Type B pancreatic cell (in vitro differentiated cells): ENCODE measurements at regions not wholly inside any gene's neighbourhood (a gene's known extent, or its start where the extent isn't known, plus 50 kb on each side); places are given as distances from the start of the nearest gene placed in this dataset.

ENCODE experiments used
- DNase-seq: peaks from one replicate; pipeline ENCODE4 v3.0.0; 2021; ENCODE audit warnings: mixed read lengths; ENCODE audit not compliant: unreplicated experiment; ENCODE audit errors: extremely low spot score
- H3K27ac Mint-ChIP-seq: 2 replicates; pipeline ENCODE4 v1.8.0; 2021; ENCODE audit warnings: mild to moderate bottlenecking, mixed read lengths
- H3K27me3 Mint-ChIP-seq: 2 replicates; pipeline ENCODE4 v1.8.0; 2021; ENCODE audit warnings: mixed read lengths
- H3K36me3 Mint-ChIP-seq: 2 replicates; pipeline ENCODE4 v1.8.0; 2021; ENCODE audit warnings: mixed read lengths
- H3K4me1 Mint-ChIP-seq: one replicate; pipeline ENCODE4 v1.8.0; 2021; ENCODE audit warnings: mixed read lengths; ENCODE audit not compliant: unreplicated experiment
- H3K4me3 Mint-ChIP-seq: 2 replicates; pipeline ENCODE4 v1.8.0; 2021; ENCODE audit warnings: mild to moderate bottlenecking, mixed read lengths
- H3K9me3 Mint-ChIP-seq: 2 replicates; pipeline ENCODE4 v1.8.0; 2021; ENCODE audit warnings: mixed read lengths
- CTCF ChIP-seq: fragments of 200-600 bp; sonication (generic); conservative IDR thresholded peaks from 2 replicates; pipeline ENCODE4 v1.5.0; 2021; ENCODE audit warnings: antibody characterized with exemption, mild to moderate bottlenecking

GRCh38 chr7:89401099-89401498 is 605.6 kb upstream of the TEX47 start:
- Mint-ChIP-seq H3K27me3 (no peaks in the 10 kb centered on the region), H3K9me3 (peaks cover 8% of the 10 kb centered on the region), H3K4me1 (peaks cover 4% of the 10 kb centered on the region), H3K27ac (no peak overlapping the region), H3K4me3 (no peak overlapping the region), H3K36me3 (no peaks in the 10 kb centered on the region)
- no peak for TF ChIP-seq CTCF
- no peak for DNase-seq

GRCh38 chr7:89401690-89402089 is 606.2 kb upstream of the TEX47 start:
- DNase-seq: no peak
- peaks cover 8% of the 10 kb centered on the region for H3K9me3 Mint-ChIP-seq
- H3K4me3 Mint-ChIP-seq: no peak overlapping the region
- H3K27me3 Mint-ChIP-seq: no peaks in the 10 kb centered on the region
- TF ChIP-seq CTCF: no peak
- H3K36me3 Mint-ChIP-seq: no peaks in the 10 kb centered on the region
- no peak overlapping the region for H3K27ac Mint-ChIP-seq
- peaks cover 4% of the 10 kb centered on the region for H3K4me1 Mint-ChIP-seq

- TF ChIP-seq CTCF: no peak
- no peak for DNase-seq
- H3K9me3 Mint-ChIP-seq: no peaks in the 10 kb centered on the region
Observed at GRCh38 chr7:89451911-89452310, 656.4 kb upstream of the TEX47 start.

GRCh38 chr7:89456556-89456955 is 661.0 kb upstream of the TEX47 start:
- TF ChIP-seq CTCF: no peak
- Mint-ChIP-seq H3K36me3 (no peaks in the 10 kb centered on the region), H3K9me3 (no peaks in the 10 kb centered on the region), H3K4me3 (no peak overlapping the region), H3K27ac (no peak overlapping the region), H3K4me1 (no peaks in the 10 kb centered on the region), H3K27me3 (no peaks in the 10 kb centered on the region)
- no peak for DNase-seq

More at GRCh38 chr7:89451911-89452310, 656.4 kb upstream of the TEX47 start:
- Mint-ChIP-seq H3K4me3 (no peak overlapping the region), H3K27ac (no peak overlapping the region), H3K4me1 (no peaks in the 10 kb centered on the region), H3K27me3 (no peaks in the 10 kb centered on the region), H3K36me3 (no peaks in the 10 kb centered on the region)

GRCh38 chr7:89458114-89458513 is 662.6 kb upstream of the TEX47 start:
- no peaks in the 10 kb centered on the region for H3K9me3 Mint-ChIP-seq
- no peaks in the 10 kb centered on the region for H3K27me3 Mint-ChIP-seq
- H3K27ac Mint-ChIP-seq: no peak overlapping the region

More at GRCh38 chr7:89458114-89458513, 662.6 kb upstream of the TEX47 start:
- H3K36me3 Mint-ChIP-seq: no peaks in the 10 kb centered on the region
- H3K4me3 Mint-ChIP-seq: no peak overlapping the region
- no peak for TF ChIP-seq CTCF
- DNase-seq: no peak
- no peaks in the 10 kb centered on the region for H3K4me1 Mint-ChIP-seq
